ENCODE measurements at regions not wholly inside any gene's neighbourhood (a gene's known extent, or its start where the extent isn't known, plus 50 kb on each side); places are given as distances from the start of the nearest gene placed in this dataset.

DNA sequence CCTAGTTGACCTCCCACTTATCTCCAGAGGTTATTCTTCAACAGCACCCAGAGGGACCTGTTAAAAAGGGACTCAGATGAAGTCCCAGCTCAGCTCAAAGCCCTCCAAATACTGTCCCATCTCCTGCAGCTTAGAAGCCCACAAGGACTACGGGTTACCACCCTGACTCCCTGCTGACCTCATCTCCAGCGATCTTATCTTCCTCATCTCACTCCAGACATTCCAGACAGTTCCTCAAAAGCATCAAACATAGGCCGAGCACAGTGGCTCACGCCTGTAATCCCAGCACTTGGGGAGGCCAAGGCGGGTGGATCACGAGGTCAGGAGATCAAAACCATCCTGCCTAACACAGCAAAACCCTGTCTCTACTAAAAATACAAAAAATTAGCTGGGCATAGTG lies 263.8 kb upstream of the TLE4 start:
- no peak for DNase-seq (ENCODE audit: low read depth)
- TF ChIP-seq, protein P1, sequence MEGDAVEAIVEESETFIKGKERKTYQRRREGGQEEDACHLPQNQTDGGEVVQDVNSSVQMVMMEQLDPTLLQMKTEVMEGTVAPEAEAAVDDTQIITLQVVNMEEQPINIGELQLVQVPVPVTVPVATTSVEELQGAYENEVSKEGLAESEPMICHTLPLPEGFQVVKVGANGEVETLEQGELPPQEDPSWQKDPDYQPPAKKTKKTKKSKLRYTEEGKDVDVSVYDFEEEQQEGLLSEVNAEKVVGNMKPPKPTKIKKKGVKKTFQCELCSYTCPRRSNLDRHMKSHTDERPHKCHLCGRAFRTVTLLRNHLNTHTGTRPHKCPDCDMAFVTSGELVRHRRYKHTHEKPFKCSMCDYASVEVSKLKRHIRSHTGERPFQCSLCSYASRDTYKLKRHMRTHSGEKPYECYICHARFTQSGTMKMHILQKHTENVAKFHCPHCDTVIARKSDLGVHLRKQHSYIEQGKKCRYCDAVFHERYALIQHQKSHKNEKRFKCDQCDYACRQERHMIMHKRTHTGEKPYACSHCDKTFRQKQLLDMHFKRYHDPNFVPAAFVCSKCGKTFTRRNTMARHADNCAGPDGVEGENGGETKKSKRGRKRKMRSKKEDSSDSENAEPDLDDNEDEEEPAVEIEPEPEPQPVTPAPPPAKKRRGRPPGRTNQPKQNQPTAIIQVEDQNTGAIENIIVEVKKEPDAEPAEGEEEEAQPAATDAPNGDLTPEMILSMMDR (IDR thresholded peaks at IDR 0.05; ENCODE audit: insufficient read depth, low read depth, low read length), result no peak
- no peak for TF ChIP-seq EZH2 (IDR thresholded peaks at IDR 0.05; ENCODE audit: insufficient read depth, low read length)
- Mint-ChIP-seq H3K9me3 (ENCODE audit: unreplicated experiment) (peaks cover 2% of the 10 kb centered on the region), H3K4me3 (ENCODE audit: unreplicated experiment) (no peak overlapping the region), H3K4me1 (ENCODE audit: low read depth, unreplicated experiment) (no peaks in the 10 kb centered on the region), H3K27me3 (ENCODE audit: low read depth, unreplicated experiment) (peaks cover 4% of the 10 kb centered on the region), H3K27ac (ENCODE audit: unreplicated experiment) (no peak overlapping the region), H3K36me3 (ENCODE audit: low read depth, unreplicated experiment) (no peaks in the 10 kb centered on the region)
- H3K4me3 ChIP-seq (ENCODE audit: insufficient read depth, low read depth, low read length), result no peak overlapping the region
- H3K4me1 ChIP-seq (ENCODE audit: insufficient read depth, low read length), result no peaks in the 10 kb centered on the region
- no peak overlapping the region for H3K27ac ChIP-seq (ENCODE audit: low read depth, low read length)
- H3K9ac ChIP-seq (ENCODE audit: low read length), result no peak overlapping the region
- no peak overlapping the region for H3K4me2 ChIP-seq (ENCODE audit: low read length)
- H3K79me2 ChIP-seq (ENCODE audit: insufficient read depth, low read length), result no peaks in the 10 kb centered on the region
- H3K9me3 ChIP-seq (ENCODE audit: insufficient read depth, low read depth, low read length), result no peaks in the 10 kb centered on the region
- no peaks in the 10 kb centered on the region for H3K36me3 ChIP-seq (ENCODE audit: insufficient read depth, low read length)
- no peaks in the 10 kb centered on the region for H4K20me1 ChIP-seq (ENCODE audit: insufficient read depth, low read length)
- no peaks in the 10 kb centered on the region for H3K27me3 ChIP-seq (ENCODE audit: insufficient read depth, low read length)
- no peak for FAIRE-seq
- H2AFZ ChIP-seq (ENCODE audit: low read depth, low read length), result no peak overlapping the region

DNA sequence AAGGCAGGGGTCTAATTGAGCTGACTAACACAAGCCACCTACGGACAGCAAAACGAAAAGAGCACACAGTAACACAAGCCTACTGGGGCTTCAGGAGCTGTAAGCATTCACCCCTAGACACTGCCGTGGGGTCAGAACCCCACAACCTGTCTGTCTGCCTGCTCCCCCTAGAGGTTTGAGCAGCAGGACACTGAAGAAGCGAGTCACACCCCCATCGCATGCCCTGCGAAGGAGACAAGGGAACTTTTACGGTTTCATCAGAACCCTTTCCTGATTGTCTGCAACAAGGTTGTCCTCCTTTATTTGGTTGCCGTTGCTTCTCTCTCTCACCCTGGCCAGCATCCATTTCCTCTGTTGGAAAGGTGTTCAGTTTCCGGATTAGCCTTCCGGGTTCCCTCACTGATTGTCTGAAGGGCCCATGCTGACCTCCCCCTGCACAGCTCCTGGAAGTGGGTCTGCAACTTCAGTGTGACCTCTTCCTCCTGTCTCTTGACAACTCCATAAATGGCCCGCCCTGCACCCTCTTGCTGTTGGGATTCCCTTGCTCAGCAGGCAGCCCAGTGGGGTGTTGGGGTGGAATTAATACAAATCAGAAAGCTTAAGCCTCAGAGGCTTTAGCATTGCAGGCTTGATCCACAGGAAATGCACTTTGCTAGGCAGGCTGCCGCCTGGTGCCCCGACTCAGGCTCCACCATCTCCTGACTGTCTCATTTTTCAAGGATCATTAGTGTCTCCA lies 258.9 kb upstream of the TLE4 start:
- FAIRE-seq, result no peak

More for the DNA sequence above, 258.9 kb upstream of the TLE4 start:
- Histone ChIP-seq H3K9me3 (ENCODE audit: insufficient read depth, low read depth, low read length) (no peaks in the 10 kb centered on the region), H3K4me1 (ENCODE audit: insufficient read depth, low read length) (no peaks in the 10 kb centered on the region), H3K9ac (ENCODE audit: low read length) (no peak overlapping the region), H3K27me3 (ENCODE audit: insufficient read depth, low read length) (no peaks in the 10 kb centered on the region), H3K4me3 (ENCODE audit: insufficient read depth, low read depth, low read length) (no peak overlapping the region), H3K27ac (ENCODE audit: low read depth, low read length) (no peak overlapping the region), H3K79me2 (ENCODE audit: insufficient read depth, low read length) (no peaks in the 10 kb centered on the region), H3K4me2 (ENCODE audit: low read length) (no peak overlapping the region), H3K36me3 (ENCODE audit: insufficient read depth, low read length) (no peaks in the 10 kb centered on the region), H2AFZ (ENCODE audit: low read depth, low read length) (no peak overlapping the region), H4K20me1 (ENCODE audit: insufficient read depth, low read length) (no peaks in the 10 kb centered on the region)
- H3K27ac Mint-ChIP-seq (ENCODE audit: unreplicated experiment), result no peak overlapping the region
- H3K27me3 Mint-ChIP-seq (ENCODE audit: low read depth, unreplicated experiment), result peaks cover 7% of the 10 kb centered on the region
- H3K36me3 Mint-ChIP-seq (ENCODE audit: low read depth, unreplicated experiment), result no peaks in the 10 kb centered on the region
- TF ChIP-seq EZH2 (IDR thresholded peaks at IDR 0.05; ENCODE audit: insufficient read depth, low read length), result no peak
- TF ChIP-seq, protein P1 (IDR thresholded peaks at IDR 0.05; ENCODE audit: insufficient read depth, low read depth, low read length), result no peak
- H3K4me1 Mint-ChIP-seq (ENCODE audit: low read depth, unreplicated experiment), result no peaks in the 10 kb centered on the region
- peaks cover 3% of the 10 kb centered on the region for H3K9me3 Mint-ChIP-seq (ENCODE audit: unreplicated experiment)
- H3K4me3 Mint-ChIP-seq (ENCODE audit: unreplicated experiment), result no peak overlapping the region
- DNase-seq (ENCODE audit: low read depth), result no peak

All from astrocyte (in vitro differentiated cells and primary cell).